RWPE1 (cell line): ENCODE measurements at regions not wholly inside any gene's neighbourhood (a gene's known extent, or its start where the extent isn't known, plus 50 kb on each side); places are given as distances from the start of the nearest gene placed in this dataset.
"Not testable (repeated sequence)": the region's sequence is repeated elsewhere in the genome, so short reads cannot be mapped to it uniquely, and the experiment has no call there.

Source experiments
- CTCF ChIA-PET: fragments of 350-600 bp; sonication (Branson Sonifier 250); formaldehyde crosslinking; extraction: SDS; loops from one replicate; lab custom pipeline; 2021; lab: Yijun Ruan, JAX
- POLR2A ChIA-PET: fragments of 400-600 bp; formaldehyde crosslinking; extraction: SDS; loops from one replicate; lab custom pipeline; 2020; ENCODE audit warnings: antibody characterized with exemption; ENCODE audit not compliant: low non-redundant PET; lab: Yijun Ruan, JAX
- DNase-seq: peaks from one replicate; pipeline ENCODE4 v3.0.0; 2012; ENCODE audit warnings: low spot score
- H3K27ac ChIP-seq: fragments of 450-650 bp; 2 replicates; pipeline ENCODE4 v1.5.1; 2017
- CTCF ChIP-seq: fragments of 450-650 bp; conservative IDR thresholded peaks from 2 replicates; pipeline ENCODE4 v1.5.1; 2017; ENCODE audit warnings: low read depth, mild to moderate bottlenecking

GRCh38 chr6:68194846-68195478 is 440.1 kb upstream of the ADGRB3 start:
- no peak for DNase-seq
- TF ChIP-seq CTCF: no peak
- H3K27ac ChIP-seq: no peak overlapping the region
- ChIA-PET POLR2A (no interaction called here), CTCF (no interaction called here)

GRCh38 chr6:68192988-68193387 is 442.1 kb upstream of the ADGRB3 start:
- no peak for DNase-seq
- no peak for TF ChIP-seq CTCF
- POLR2A ChIA-PET: no interaction called here
- CTCF ChIA-PET: no interaction called here
- H3K27ac ChIP-seq: no peak overlapping the region

- CTCF ChIA-PET: interaction anchor here (0.7 kb wide), 1 partner anchor 865 kb away, joined by 3 read pairs; no protein-coding TSS in a partner anchor
- no peak for TF ChIP-seq CTCF
- no peak overlapping the region for H3K27ac ChIP-seq
- no peak for DNase-seq
- POLR2A ChIA-PET: no interaction called here
Observed at GRCh38 chr6:68189217-68189815, 445.8 kb upstream of the ADGRB3 start.

- ChIA-PET CTCF (interaction anchor here (0.7 kb wide), 1 partner anchor 1045 kb away, joined by 3 read pairs; no protein-coding TSS in a partner anchor), POLR2A (no interaction called here)
- TF ChIP-seq CTCF: no peak
- DNase-seq: no peak
- no peak overlapping the region for H3K27ac ChIP-seq
Observed at GRCh38 chr6:68186870-68187269, 448.2 kb upstream of the ADGRB3 start.

DNA sequence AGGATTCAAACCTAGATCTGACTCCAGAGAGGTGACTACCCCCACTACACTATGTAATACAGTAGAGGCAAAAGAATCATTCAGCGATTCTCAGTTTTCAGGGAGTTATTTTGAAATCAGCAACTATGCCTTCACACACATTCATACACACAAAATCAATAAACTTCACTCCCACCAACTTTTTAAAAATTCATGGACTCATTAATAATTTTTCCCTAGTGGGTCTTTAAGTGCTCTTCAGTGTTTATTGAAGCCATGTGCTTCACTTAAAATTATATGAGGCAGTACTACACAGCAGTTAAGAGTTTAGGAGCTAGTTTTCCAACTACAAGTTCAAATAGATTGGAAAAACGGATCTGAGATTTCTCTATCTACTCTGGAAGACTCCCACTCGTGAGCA is 452.7 kb upstream of the ADGRB3 start:
- ChIA-PET POLR2A (no interaction called here), CTCF (no interaction called here)
- no peak for TF ChIP-seq CTCF
- H3K27ac ChIP-seq: no peak overlapping the region
- DNase-seq: no peak

DNA sequence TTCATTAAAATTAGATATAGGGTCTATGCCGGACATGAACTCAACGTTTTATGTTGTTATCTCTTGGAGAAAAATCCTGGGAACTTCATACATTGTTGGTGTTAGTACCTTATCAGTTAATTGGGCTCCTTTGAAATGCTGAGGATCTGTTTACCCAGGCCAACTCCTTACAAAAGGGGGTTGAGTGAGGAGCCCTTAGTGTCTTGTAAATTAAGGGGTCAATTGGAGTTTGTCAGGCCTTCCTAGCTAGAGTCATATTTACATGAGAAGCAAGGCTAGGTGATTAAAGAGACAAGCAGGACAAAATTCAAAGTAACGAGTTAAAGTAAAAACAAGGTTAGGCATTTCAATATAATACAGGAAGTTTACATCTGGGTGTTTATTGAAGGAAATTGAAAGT is 454.1 kb upstream of the ADGRB3 start:
- CTCF ChIA-PET, H3K27ac ChIP-seq, POLR2A ChIA-PET, DNase-seq: not testable (repeated sequence)

- ChIA-PET POLR2A (no interaction called here), CTCF (no interaction called here)
- TF ChIP-seq CTCF: no peak
Observed at GRCh38 chr6:68173616-68174015, 461.5 kb upstream of the ADGRB3 start.

More at GRCh38 chr6:68173616-68174015, 461.5 kb upstream of the ADGRB3 start:
- H3K27ac ChIP-seq: no peak overlapping the region
- no peak for DNase-seq
